Liver (tissue), 8 donors: ENCODE measurements at regions not wholly inside any gene's neighbourhood (a gene's known extent, or its start where the extent isn't known, plus 50 kb on each side); places are given as distances from the start of the nearest gene placed in this dataset.

Experiments used
- DNase-seq: peaks from one replicate; pipeline ENCODE4 v3.0.0-alpha.2; 2017; ENCODE audit warnings: low spot score
- H3K27ac ChIP-seq, 2 donors: one replicate each; pipeline ENCODE4 v1.7.0; 2013; ENCODE audit warnings: inconsistent platforms in 2 of 2, low read length in 2 of 2, control low read depth in 1 of 2, low read depth in 1 of 2, mild to moderate bottlenecking in 1 of 2
- H3K27me3 ChIP-seq, 4 donors: one replicate each; pipeline versions ENCODE4 v1.6.1 to v1.7.0; 2013; ENCODE audit warnings: low read length in 3 of 4, inconsistent platforms in 1 of 4, mild to moderate bottlenecking in 1 of 4, moderate library complexity in 1 of 4; ENCODE audit not compliant: control insufficient read depth in 4 of 4, insufficient read depth in 4 of 4
- H3K36me3 ChIP-seq, 4 donors: one replicate each; pipeline versions ENCODE4 v1.6.1 to v1.7.0; 2013; ENCODE audit warnings: low read length in 3 of 4, mild to moderate bottlenecking in 3 of 4, low read depth in 1 of 4, moderate library complexity in 1 of 4; ENCODE audit not compliant: control insufficient read depth in 4 of 4, insufficient read depth in 3 of 4
- H3K4me1 ChIP-seq, 4 donors: one replicate each; pipeline versions ENCODE4 v1.6.1 to v1.7.0; 2013; ENCODE audit warnings: low read length in 3 of 4, mild to moderate bottlenecking in 3 of 4, moderate library complexity in 1 of 4; ENCODE audit not compliant: control insufficient read depth in 4 of 4, insufficient read depth in 4 of 4
- H3K4me3 ChIP-seq, 3 donors: one replicate each; pipeline versions ENCODE4 v1.6.1 to v1.7.0; 2013; ENCODE audit warnings: low read length in 3 of 3, control low read depth in 1 of 3, low read depth in 1 of 3, mild to moderate bottlenecking in 1 of 3
- H3K9ac ChIP-seq, 2 donors: one replicate each; pipeline ENCODE4 v1.7.0; 2013; ENCODE audit warnings: low read length in 2 of 2, mild to moderate bottlenecking in 2 of 2, moderate library complexity in 2 of 2, control low read depth in 1 of 2, low read depth in 1 of 2
- H3K9me3 ChIP-seq, 4 donors: one replicate each; pipeline versions ENCODE4 v1.6.1 to v1.7.0; 2013; ENCODE audit warnings: low read length in 3 of 4; ENCODE audit not compliant: control insufficient read depth in 4 of 4
- ATF3 ChIP-seq: IDR thresholded peaks from 2 replicates; pipeline ENCODE4 v1.6.1; 2016; ENCODE audit warnings: antibody characterized with exemption
- CTCF ChIP-seq: fragments of 150-350 bp; IDR thresholded peaks from 2 replicates; pipeline ENCODE4 v1.5.1; 2017; ENCODE audit warnings: improper control_type of control experiment, low read depth, low read length; ENCODE audit not compliant: missing input control
- EGR1 ChIP-seq, 2 donors: IDR thresholded peaks; 2 replicates each; pipeline ENCODE4 v1.6.1; 2016 to 2018; ENCODE audit warnings: antibody characterized with exemption in 2 of 2, low read depth in 2 of 2
- FOXA1 ChIP-seq: IDR thresholded peaks from 2 replicates; pipeline ENCODE4 v1.6.1; 2016; ENCODE audit warnings: antibody characterized with exemption
- FOXA2 ChIP-seq: IDR thresholded peaks from 2 replicates; pipeline ENCODE4 v1.6.1; 2016; ENCODE audit warnings: antibody characterized with exemption
- GABPA ChIP-seq, 2 donors: IDR thresholded peaks in 1 of 2; conservative IDR thresholded peaks in 1 of 2; 2 replicates each; pipeline ENCODE4 v1.6.1; 2016; ENCODE audit warnings: antibody characterized with exemption in 2 of 2, mild to moderate bottlenecking in 1 of 2, moderate library complexity in 1 of 2
- HNF4A ChIP-seq, 2 donors: conservative IDR thresholded peaks; 2 replicates each; pipeline ENCODE4 v1.6.1; 2016; ENCODE audit warnings: antibody characterized with exemption in 2 of 2, mild to moderate bottlenecking in 2 of 2
- HNF4G ChIP-seq: IDR thresholded peaks from 2 replicates; pipeline ENCODE4 v1.6.1; 2016; ENCODE audit warnings: antibody characterized with exemption
- JUND ChIP-seq, 2 donors: IDR thresholded peaks; 2 replicates each; pipeline ENCODE4 v1.6.1; 2016; ENCODE audit warnings: antibody characterized with exemption in 2 of 2
- MAX ChIP-seq: IDR thresholded peaks from 2 replicates; pipeline ENCODE4 v1.6.1; 2016; ENCODE audit warnings: antibody characterized with exemption
- NR2F2 ChIP-seq: IDR thresholded peaks from 2 replicates; pipeline ENCODE4 v1.6.1; 2016; ENCODE audit warnings: antibody characterized with exemption
- RAD21 ChIP-seq, 2 donors: IDR thresholded peaks; 2 replicates each; pipeline ENCODE4 v1.6.1; 2016; ENCODE audit warnings: antibody characterized with exemption in 2 of 2, mild to moderate bottlenecking in 2 of 2
- REST ChIP-seq: IDR thresholded peaks from 2 replicates; pipeline ENCODE4 v1.6.1; 2016; ENCODE audit warnings: antibody characterized with exemption, mild to moderate bottlenecking
- RXRA ChIP-seq, 2 donors: IDR thresholded peaks; 2 replicates each; pipeline ENCODE4 v1.6.1; 2017 to 2018; ENCODE audit warnings: antibody characterized with exemption in 2 of 2, mild to moderate bottlenecking in 1 of 2
- SP1 ChIP-seq: IDR thresholded peaks from 2 replicates; pipeline ENCODE4 v1.6.1; 2018; ENCODE audit warnings: antibody characterized with exemption, mild to moderate bottlenecking
- TAF1 ChIP-seq: conservative IDR thresholded peaks from 2 replicates; pipeline ENCODE4 v1.6.1; 2016; ENCODE audit warnings: antibody characterized with exemption, mild to moderate bottlenecking
- YY1 ChIP-seq: IDR thresholded peaks from 2 replicates; pipeline ENCODE4 v1.6.1; 2016; ENCODE audit warnings: antibody characterized with exemption, mild to moderate bottlenecking
- ZBTB33 ChIP-seq: IDR thresholded peaks from 2 replicates; pipeline ENCODE4 v1.6.1; 2016; ENCODE audit warnings: antibody characterized with exemption
- WGBS: extraction: QIAGEN DNeasy Blood & Tissue Kit; methylation state at CpG from one replicate; pipeline ENCODE4 v1.1.7; 2013; 5-methylcytosine and 5-hydroxymethylcytosine counted together
- donor health status: healthy.
- donor health status: healthy.
- donor health status: healthy.
- donor health status: healthy.
- donor health status: healthy.

- Histone ChIP-seq H3K9me3 (no peaks in the 10 kb centered on the region), H3K9ac (no peak overlapping the region), H3K36me3 (no peaks in the 10 kb centered on the region), H3K27ac (peak overlapping the region; percentile 9 to 39), H3K4me3 (peak overlapping the region in 2 of 3 donors; percentile 16 to 61), H3K4me1 (peaks cover 6 to 42% (median 29%) of the 10 kb centered on the region in 4 donors), H3K27me3 (no peaks in the 10 kb centered on the region)
- 58% methylated on average over 79 of the region's 79 CpGs for WGBS
- DNase-seq = no peak
- TF ChIP-seq JUND (IDR thresholded peaks at IDR 0.05) (no peak), YY1 (no peak), FOXA1 (no peak), SP1 (no peak), REST (no peak), ATF3 (no peak), RAD21 (IDR thresholded peaks at IDR 0.05) (no peak), NR2F2 (peak; percentile 35), RXRA (IDR thresholded peaks at IDR 0.05) (peak; percentile 20 to 37), MAX (no peak), CTCF (no peak), FOXA2 (no peak), TAF1 (no peak), ZBTB33 (no peak), HNF4A (conservative IDR thresholded peaks at IDR 0.05) (peak; percentile 82 to 83), HNF4G (peak; percentile 22), EGR1 (IDR thresholded peaks at IDR 0.05; ENCODE audit: low read depth in 2 of 2) (no peak), GABPA (IDR thresholded peaks at IDR 0.05 in 1 of 2, conservative IDR thresholded peaks at IDR 0.05 in 1 of 2) (no peak)
These were observed 84.7 kb upstream of the WNT7B start for GRCh38 chr22:46061501-46062231.
